BJ (cell line): ENCODE measurements at regions not wholly inside any gene's neighbourhood (a gene's known extent, or its start where the extent isn't known, plus 50 kb on each side); places are given as distances from the start of the nearest gene placed in this dataset.
"Not testable (repeated sequence)": the region's sequence is repeated elsewhere in the genome, so short reads cannot be mapped to it uniquely, and the experiment has no call there.

Source experiments
- CTCF ChIA-PET: fragments of 350-600 bp; formaldehyde crosslinking; extraction: SDS; loops from one replicate; lab custom pipeline; 2021; ENCODE audit warnings: antibody characterized with exemption, inconsistent platforms; lab: Yijun Ruan, JAX
- POLR2A ChIA-PET: fragments of 300-600 bp; sonication (Branson Sonifier 250); formaldehyde crosslinking; extraction: SDS; loops from one replicate; lab custom pipeline; 2021; ENCODE audit warnings: antibody characterized with exemption; lab: Charles Lee
- DNase-seq: peaks from one replicate; pipeline ENCODE4 v3.0.0-alpha.2; 2011; ENCODE audit warnings: low read depth
- H3K27me3 ChIP-seq: 2 replicates; pipeline ENCODE4 v1.6.0; 2011; ENCODE audit warnings: low read length; ENCODE audit not compliant: control insufficient read depth, insufficient read depth
- H3K36me3 ChIP-seq: 2 replicates; pipeline ENCODE4 v1.5.1; 2011; ENCODE audit warnings: low read length; ENCODE audit not compliant: control insufficient read depth, insufficient read depth
- H3K4me3 ChIP-seq: 2 replicates; pipeline ENCODE4 v1.5.1; 2011; ENCODE audit warnings: low read depth, mild to moderate bottlenecking, control low read depth, low read length
- TF ChIP-seq, protein P1 (sequence below): IDR thresholded peaks from 2 replicates; pipeline ENCODE4 v1.5.1; 2011; ENCODE audit warnings: low read depth, mild to moderate bottlenecking, control low read depth, inconsistent platforms, low read length, moderate library complexity; ENCODE audit not compliant: insufficient read depth

GRCh38 chr12:84038242-84038641 is 874.4 kb downstream of the SLC6A15 start:
- CTCF ChIA-PET, result no interaction called here
- DNase-seq, result no peak
- POLR2A ChIA-PET, result no interaction called here
- Histone ChIP-seq H3K4me3 (no peak overlapping the region), H3K27me3 (no peaks in the 10 kb centered on the region), H3K36me3 (no peaks in the 10 kb centered on the region)
- TF ChIP-seq, protein P1, sequence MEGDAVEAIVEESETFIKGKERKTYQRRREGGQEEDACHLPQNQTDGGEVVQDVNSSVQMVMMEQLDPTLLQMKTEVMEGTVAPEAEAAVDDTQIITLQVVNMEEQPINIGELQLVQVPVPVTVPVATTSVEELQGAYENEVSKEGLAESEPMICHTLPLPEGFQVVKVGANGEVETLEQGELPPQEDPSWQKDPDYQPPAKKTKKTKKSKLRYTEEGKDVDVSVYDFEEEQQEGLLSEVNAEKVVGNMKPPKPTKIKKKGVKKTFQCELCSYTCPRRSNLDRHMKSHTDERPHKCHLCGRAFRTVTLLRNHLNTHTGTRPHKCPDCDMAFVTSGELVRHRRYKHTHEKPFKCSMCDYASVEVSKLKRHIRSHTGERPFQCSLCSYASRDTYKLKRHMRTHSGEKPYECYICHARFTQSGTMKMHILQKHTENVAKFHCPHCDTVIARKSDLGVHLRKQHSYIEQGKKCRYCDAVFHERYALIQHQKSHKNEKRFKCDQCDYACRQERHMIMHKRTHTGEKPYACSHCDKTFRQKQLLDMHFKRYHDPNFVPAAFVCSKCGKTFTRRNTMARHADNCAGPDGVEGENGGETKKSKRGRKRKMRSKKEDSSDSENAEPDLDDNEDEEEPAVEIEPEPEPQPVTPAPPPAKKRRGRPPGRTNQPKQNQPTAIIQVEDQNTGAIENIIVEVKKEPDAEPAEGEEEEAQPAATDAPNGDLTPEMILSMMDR, result no peak

GRCh38 chr12:84036912-84037311 is 875.7 kb downstream of the SLC6A15 start:
- ChIA-PET CTCF (no interaction called here), POLR2A (no interaction called here)
- Histone ChIP-seq H3K36me3 (no peaks in the 10 kb centered on the region), H3K27me3 (no peaks in the 10 kb centered on the region), H3K4me3 (no peak overlapping the region)
- no peak for DNase-seq
- TF ChIP-seq, protein P1, result no peak

DNA sequence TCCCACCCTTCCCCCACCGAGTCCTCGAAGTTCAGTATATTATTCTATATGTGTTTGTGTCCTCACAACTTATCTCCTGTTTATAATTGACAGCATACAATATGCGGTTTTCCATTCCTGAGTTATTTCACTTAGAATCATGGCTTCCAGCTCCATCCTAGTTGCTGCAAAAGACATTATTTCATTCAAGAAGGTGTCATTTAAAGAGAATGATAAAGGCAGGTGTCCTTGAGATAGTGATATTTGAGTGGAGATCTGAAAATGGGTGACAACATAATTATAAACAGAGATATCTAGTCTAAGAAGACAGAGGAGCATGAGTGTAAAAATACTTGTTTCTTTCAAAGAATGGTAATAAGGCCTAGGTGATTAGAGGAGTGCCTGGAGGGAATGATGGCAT is 876.8 kb downstream of the SLC6A15 start:
- TF ChIP-seq, protein P1, result no peak
- CTCF ChIA-PET, result no interaction called here
- H3K36me3 ChIP-seq, result no peaks in the 10 kb centered on the region
- H3K27me3 ChIP-seq, result no peaks in the 10 kb centered on the region
- no peak overlapping the region for H3K4me3 ChIP-seq
- POLR2A ChIA-PET, result no interaction called here
- DNase-seq, result no peak

- TF ChIP-seq, protein P1, result no peak
- peak; percentile 4 for DNase-seq
- ChIA-PET CTCF (no interaction called here), POLR2A (no interaction called here)
- Histone ChIP-seq H3K4me3 (no peak overlapping the region), H3K27me3 (no peaks in the 10 kb centered on the region), H3K36me3 (no peaks in the 10 kb centered on the region)
Observed at GRCh38 chr12:84034871-84035270, 877.7 kb downstream of the SLC6A15 start.

DNA sequence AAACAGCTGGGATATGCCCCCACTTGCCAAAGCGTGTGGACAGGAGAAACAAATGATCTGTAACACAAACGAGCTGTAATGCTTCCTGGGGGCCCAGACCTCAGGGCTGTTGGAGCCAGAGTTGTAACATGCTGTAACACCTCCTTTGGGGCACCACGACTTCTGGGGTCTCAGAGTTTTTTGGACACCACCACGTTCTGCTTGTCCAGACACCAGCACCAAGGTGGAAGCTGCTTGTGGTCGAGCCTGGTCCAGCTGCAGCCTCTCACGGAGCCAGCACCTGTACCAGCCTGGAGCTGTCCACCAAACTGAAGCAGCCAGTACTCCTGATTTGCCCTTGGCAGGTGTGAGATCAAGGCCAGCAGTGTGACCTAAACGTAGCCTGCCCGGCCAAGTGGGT is 879.4 kb downstream of the SLC6A15 start:
- Histone ChIP-seq H3K4me3 (no peak overlapping the region), H3K36me3 (no peaks in the 10 kb centered on the region), H3K27me3 (no peaks in the 10 kb centered on the region)
- no peak for DNase-seq
- TF ChIP-seq, protein P1, result no peak
- CTCF ChIA-PET, result interaction anchor here (1.2 kb wide), 1 partner anchor 41 kb away, joined by 3 read pairs; no protein-coding TSS in a partner anchor
- POLR2A ChIA-PET, result no interaction called here

DNA sequence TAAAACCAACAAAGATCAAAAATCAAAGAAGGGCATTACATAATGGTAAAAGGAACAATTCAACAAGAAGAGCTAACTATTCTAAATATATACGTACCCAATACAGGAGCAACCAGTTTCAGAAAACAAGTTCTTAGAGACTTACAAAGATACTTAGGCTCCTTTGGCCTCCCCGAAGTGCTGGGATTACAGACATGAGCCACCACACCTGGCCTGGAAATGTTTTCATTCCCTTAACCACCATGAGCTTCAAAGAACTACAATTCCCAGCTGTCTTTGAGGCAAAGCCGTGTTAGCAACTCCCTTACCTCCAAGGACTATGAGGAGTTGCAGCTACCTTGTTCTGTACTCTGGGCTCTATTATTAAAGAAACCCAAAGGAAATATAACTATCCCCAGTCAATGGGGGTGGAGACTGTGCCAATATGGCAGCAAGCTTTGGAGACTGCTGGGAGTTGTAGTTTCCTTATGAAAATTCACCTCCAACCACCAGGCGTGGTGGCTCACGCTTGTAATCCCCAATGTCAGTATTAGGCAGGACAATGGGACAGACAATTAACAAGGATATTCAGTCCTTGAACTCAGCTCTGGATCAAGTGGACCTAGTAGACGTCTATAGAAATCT is 893.9 kb downstream of the SLC6A15 start:
- H3K27me3 ChIP-seq, DNase-seq, POLR2A ChIA-PET, H3K36me3 ChIP-seq, H3K4me3 ChIP-seq: not testable (repeated sequence)
- CTCF ChIA-PET, result interaction anchor here (0.7 kb wide), 1 partner anchor 22 kb away, joined by 3 read pairs; no protein-coding TSS in a partner anchor
